Fibroblast of lung (primary cell): ENCODE measurements at regions not wholly inside any gene's neighbourhood (a gene's known extent, or its start where the extent isn't known, plus 50 kb on each side); places are given as distances from the start of the nearest gene placed in this dataset.

Source experiments
- DNase-seq, 2 donors: peaks; one replicate each; pipeline versions ENCODE4 v3.0.0 to v3.0.0-alpha.2; 2010; ENCODE audit warnings: low read depth in 2 of 2
- H2AFZ ChIP-seq: 2 replicates; pipeline ENCODE4 v1.5.1; 2012; ENCODE audit warnings: low read length, control low read depth, inconsistent platforms
- H3K27ac ChIP-seq: 2 replicates; pipeline ENCODE4 v1.5.1; 2011; ENCODE audit warnings: low read length, control low read depth; ENCODE audit not compliant: insufficient read depth
- H3K27me3 ChIP-seq: 2 replicates; pipeline ENCODE4 v1.5.1; 2011; ENCODE audit warnings: mild to moderate bottlenecking, low read length; ENCODE audit not compliant: control insufficient read depth, insufficient read depth
- H3K36me3 ChIP-seq: 2 replicates; pipeline ENCODE4 v1.5.1; 2011; ENCODE audit warnings: low read length; ENCODE audit not compliant: control insufficient read depth, insufficient read depth
- H3K4me1 ChIP-seq: 2 replicates; pipeline ENCODE4 v1.5.1; 2011; ENCODE audit warnings: low read length; ENCODE audit not compliant: control insufficient read depth, insufficient read depth; ENCODE audit errors: extremely low read depth
- H3K4me2 ChIP-seq: 2 replicates; pipeline ENCODE4 v1.5.1; 2011; ENCODE audit warnings: low read length, control low read depth; ENCODE audit not compliant: insufficient read depth; ENCODE audit errors: extremely low read depth
- H3K4me3 ChIP-seq, 4 experiments: fragments of 200-600 bp in 1 of 4; sonication (generic) in 1 of 4; replicated peaks in 1 of 4; 2 replicates each; pipeline ENCODE4 v1.5.1; 2011 to 2016; ENCODE audit warnings: low read length in 4 of 4, low read depth in 3 of 4, mild to moderate bottlenecking in 3 of 4, control low read depth in 2 of 4, inconsistent platforms in 1 of 4, mixed read lengths in 1 of 4; ENCODE audit not compliant: insufficient read depth in 1 of 4; ENCODE audit errors: control extremely low read depth in 1 of 4
- H3K79me2 ChIP-seq: 2 replicates; pipeline ENCODE4 v1.5.1; 2012; ENCODE audit warnings: mild to moderate bottlenecking, low read length, inconsistent platforms; ENCODE audit not compliant: control insufficient read depth, insufficient read depth
- H3K9ac ChIP-seq: 2 replicates; pipeline ENCODE4 v1.5.1; 2011; ENCODE audit warnings: mild to moderate bottlenecking, low read length, control low read depth; ENCODE audit not compliant: insufficient read depth
- H3K9me3 ChIP-seq: 2 replicates; pipeline ENCODE4 v1.5.1; 2012; ENCODE audit warnings: low read depth, low read length; ENCODE audit not compliant: control insufficient read depth, insufficient read depth
- H4K20me1 ChIP-seq: 2 replicates; pipeline ENCODE4 v1.5.1; 2011; ENCODE audit warnings: low read length; ENCODE audit not compliant: control insufficient read depth, insufficient read depth; ENCODE audit errors: extremely low read depth
- EZH2 ChIP-seq: IDR thresholded peaks from 2 replicates; pipeline ENCODE4 v1.5.1; 2012; ENCODE audit warnings: low read length, control low read depth, mild to moderate bottlenecking; ENCODE audit errors: missing control alignments
- TF ChIP-seq, protein P1 (sequence below), 2 donors: IDR thresholded peaks in 1 of 2; conservative IDR thresholded peaks in 1 of 2; 1 replicate in 1 of 2; 2 replicates in 1 of 2; pipeline ENCODE4 v1.5.1; 2011 to 2012; ENCODE audit warnings: low read length in 2 of 2, control low read depth in 1 of 2, inconsistent platforms in 1 of 2, low read depth in 1 of 2, mild to moderate bottlenecking in 1 of 2

DNA sequence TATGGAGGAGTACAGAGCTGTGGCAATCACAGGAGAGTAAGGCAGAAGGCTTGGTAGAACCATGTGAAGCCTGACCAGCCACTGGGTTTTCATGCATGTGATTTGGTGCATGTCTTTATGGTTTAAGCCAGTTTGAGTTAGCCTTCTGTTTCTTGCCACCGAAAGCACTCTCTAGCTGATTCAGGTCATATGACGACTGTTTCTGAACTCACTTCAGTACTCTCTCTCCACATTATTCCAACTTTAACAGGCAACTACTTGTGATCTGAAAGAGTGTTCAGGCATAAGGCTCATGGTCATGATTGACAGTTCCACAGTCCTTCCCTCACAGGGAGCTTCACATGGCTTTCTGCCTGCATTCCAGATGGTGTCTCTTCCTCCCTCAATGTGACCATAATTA is 63.3 kb upstream of the TAB2 start:
- no peak overlapping the region for H3K4me3 ChIP-seq
- no peaks in the 10 kb centered on the region for H3K4me1 ChIP-seq
- no peak overlapping the region for H3K4me2 ChIP-seq
- DNase-seq, result no peak
- H3K9me3 ChIP-seq, result no peaks in the 10 kb centered on the region
- H3K9ac ChIP-seq, result no peak overlapping the region
- H2AFZ ChIP-seq, result no peak overlapping the region
- H3K27me3 ChIP-seq, result peaks cover 2% of the 10 kb centered on the region
- H3K36me3 ChIP-seq, result no peaks in the 10 kb centered on the region
- H3K27ac ChIP-seq, result no peak overlapping the region
- no peaks in the 10 kb centered on the region for H3K79me2 ChIP-seq
- no peak for TF ChIP-seq EZH2
- TF ChIP-seq, protein P1, sequence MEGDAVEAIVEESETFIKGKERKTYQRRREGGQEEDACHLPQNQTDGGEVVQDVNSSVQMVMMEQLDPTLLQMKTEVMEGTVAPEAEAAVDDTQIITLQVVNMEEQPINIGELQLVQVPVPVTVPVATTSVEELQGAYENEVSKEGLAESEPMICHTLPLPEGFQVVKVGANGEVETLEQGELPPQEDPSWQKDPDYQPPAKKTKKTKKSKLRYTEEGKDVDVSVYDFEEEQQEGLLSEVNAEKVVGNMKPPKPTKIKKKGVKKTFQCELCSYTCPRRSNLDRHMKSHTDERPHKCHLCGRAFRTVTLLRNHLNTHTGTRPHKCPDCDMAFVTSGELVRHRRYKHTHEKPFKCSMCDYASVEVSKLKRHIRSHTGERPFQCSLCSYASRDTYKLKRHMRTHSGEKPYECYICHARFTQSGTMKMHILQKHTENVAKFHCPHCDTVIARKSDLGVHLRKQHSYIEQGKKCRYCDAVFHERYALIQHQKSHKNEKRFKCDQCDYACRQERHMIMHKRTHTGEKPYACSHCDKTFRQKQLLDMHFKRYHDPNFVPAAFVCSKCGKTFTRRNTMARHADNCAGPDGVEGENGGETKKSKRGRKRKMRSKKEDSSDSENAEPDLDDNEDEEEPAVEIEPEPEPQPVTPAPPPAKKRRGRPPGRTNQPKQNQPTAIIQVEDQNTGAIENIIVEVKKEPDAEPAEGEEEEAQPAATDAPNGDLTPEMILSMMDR (conservative IDR thresholded peaks at IDR 0.05 in 1 of 2, IDR thresholded peaks at IDR 0.05 in 1 of 2; ENCODE audit: low read depth in 1 of 2, low read length in 2 of 2), result no peak
- no peaks in the 10 kb centered on the region for H4K20me1 ChIP-seq

DNA sequence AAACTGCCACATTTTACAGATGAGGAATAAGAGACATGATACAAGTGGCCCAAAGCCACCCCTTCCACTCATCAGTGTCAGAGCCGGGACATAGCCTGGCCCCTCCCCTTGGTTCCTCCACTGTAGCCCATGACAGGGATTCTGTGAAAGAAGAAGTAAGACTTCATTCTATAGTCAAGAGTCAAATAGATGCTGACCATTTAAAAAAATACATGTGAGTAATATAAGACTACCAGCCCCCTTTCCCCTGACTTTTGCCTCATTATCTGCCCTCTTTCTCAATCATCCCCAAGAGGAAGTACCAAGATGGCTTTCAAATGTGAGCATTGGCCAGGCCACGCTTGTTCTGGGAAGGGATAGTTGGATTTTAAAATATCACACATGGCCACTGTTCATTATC is 57.8 kb upstream of the TAB2 start:
- no peak for DNase-seq
- no peak for TF ChIP-seq EZH2
- TF ChIP-seq, protein P1 (conservative IDR thresholded peaks at IDR 0.05 in 1 of 2, IDR thresholded peaks at IDR 0.05 in 1 of 2; ENCODE audit: low read depth in 1 of 2, low read length in 2 of 2), result no peak
- no peaks in the 10 kb centered on the region for H3K4me1 ChIP-seq
- no peak overlapping the region for H3K27ac ChIP-seq
- H3K9ac ChIP-seq, result no peak overlapping the region
- H3K27me3 ChIP-seq, result peaks cover 2% of the 10 kb centered on the region
- H3K4me3 ChIP-seq, result no peak overlapping the region
- H2AFZ ChIP-seq, result no peak overlapping the region
- H3K36me3 ChIP-seq, result no peaks in the 10 kb centered on the region
- H3K79me2 ChIP-seq, result no peaks in the 10 kb centered on the region
- H3K4me2 ChIP-seq, result no peak overlapping the region
- H4K20me1 ChIP-seq, result no peaks in the 10 kb centered on the region
- H3K9me3 ChIP-seq, result no peaks in the 10 kb centered on the region

- Histone ChIP-seq H2AFZ (no peak overlapping the region), H3K4me1 (no peaks in the 10 kb centered on the region), H3K79me2 (no peaks in the 10 kb centered on the region), H3K36me3 (no peaks in the 10 kb centered on the region), H3K4me3 (no peak overlapping the region), H4K20me1 (no peaks in the 10 kb centered on the region), H3K9me3 (no peaks in the 10 kb centered on the region), H3K27ac (no peak overlapping the region), H3K27me3 (peaks cover 2% of the 10 kb centered on the region), H3K4me2 (no peak overlapping the region), H3K9ac (no peak overlapping the region)
- no peak for DNase-seq
- TF ChIP-seq EZH2, result no peak
- TF ChIP-seq, protein P1 (conservative IDR thresholded peaks at IDR 0.05 in 1 of 2, IDR thresholded peaks at IDR 0.05 in 1 of 2; ENCODE audit: low read depth in 1 of 2, low read length in 2 of 2), result no peak
Observed at GRCh38 chr6:149260214-149260874, 57.2 kb upstream of the TAB2 start.
